ENCODE measurements at regions not wholly inside any gene's neighbourhood (a gene's known extent, or its start where the extent isn't known, plus 50 kb on each side); places are given as distances from the start of the nearest gene placed in this dataset.

GRCh38 chr3:13690636-13691035 is 141.7 kb downstream of the FBLN2 start:
- no peak overlapping the region for H3K4me2 ChIP-seq (ENCODE audit: insufficient read depth, insufficient read length, low read length)
- H2AK5ac ChIP-seq (ENCODE audit: insufficient read length, low read length), result no peak overlapping the region
- no peak overlapping the region for H3K4me3 Mint-ChIP-seq

More at GRCh38 chr3:13690636-13691035, 141.7 kb downstream of the FBLN2 start:
- Histone ChIP-seq H3K9ac (ENCODE audit: extremely low read depth, insufficient read length, low read length) (no peak overlapping the region), H3K56ac (ENCODE audit: insufficient read length, low read depth, low read length) (no peak overlapping the region), H3K4me1 (ENCODE audit: insufficient read depth, low read length) (no peaks in the 10 kb centered on the region), H2BK5ac (ENCODE audit: insufficient read length, low read length) (no peak overlapping the region), H3K27me3 (ENCODE audit: insufficient read depth, low read length) (no peaks in the 10 kb centered on the region), H3K79me2 (ENCODE audit: insufficient read depth, low read length) (no peaks in the 10 kb centered on the region), H3K27ac (ENCODE audit: insufficient read length, low read depth, low read length) (no peak overlapping the region), H2AFZ (ENCODE audit: low read length) (no peak overlapping the region), H3K4ac (ENCODE audit: low read depth, low read length) (no peak overlapping the region), H4K5ac (ENCODE audit: insufficient read length, low read depth, low read length) (no peak overlapping the region), H2BK20ac (ENCODE audit: low read depth, low read length, poor library complexity, severe bottlenecking) (no peak overlapping the region), H3K23ac (ENCODE audit: insufficient read length, low read depth, low read length) (no peak overlapping the region), H4K20me1 (ENCODE audit: control insufficient read depth, insufficient read depth, insufficient read length) (no peaks in the 10 kb centered on the region), H4K8ac (replicated peaks; ENCODE audit: insufficient read length, low read depth, low read length) (no peak overlapping the region), H3K9me3 (ENCODE audit: control insufficient read depth, low read depth, low read length) (no peaks in the 10 kb centered on the region), H2BK15ac (ENCODE audit: low read depth, low read length) (no peak overlapping the region), H3K14ac (ENCODE audit: insufficient read depth, low read length) (no peak overlapping the region), H2BK120ac (ENCODE audit: low read depth, low read length, poor library complexity, severe bottlenecking) (no peak overlapping the region), H3K23me2 (ENCODE audit: insufficient read length, low read depth, low read length, poor library complexity, severe bottlenecking) (no peaks in the 10 kb centered on the region), H3K18ac (ENCODE audit: insufficient read length, low read depth, low read length) (no peak overlapping the region), H2BK12ac (ENCODE audit: insufficient read length, low read depth, low read length) (no peak overlapping the region), H3K79me1 (ENCODE audit: insufficient read depth, low read depth, low read length, poor library complexity, severe bottlenecking) (no peaks in the 10 kb centered on the region), H3T11ph (ENCODE audit: low read length) (no peak overlapping the region), H4K91ac (ENCODE audit: insufficient read length, low read depth, low read length) (no peak overlapping the region)
- Mint-ChIP-seq H3K27me3 (ENCODE audit: low read depth) (peaks cover 11% of the 10 kb centered on the region), H3K36me3 (ENCODE audit: insufficient read depth in 1 of 3, low read depth in 3 of 3) (no peaks in the 10 kb centered on the region; a peak in 1 of 7 replicates), H3K27ac (no peak overlapping the region), H3K9me3 (no peaks in the 10 kb centered on the region; a peak in 1 of 5 replicates), H3K4me1 (peaks cover 18 to 24% of the 10 kb centered on the region in 2 experiments)
- TF ChIP-seq, protein P1, sequence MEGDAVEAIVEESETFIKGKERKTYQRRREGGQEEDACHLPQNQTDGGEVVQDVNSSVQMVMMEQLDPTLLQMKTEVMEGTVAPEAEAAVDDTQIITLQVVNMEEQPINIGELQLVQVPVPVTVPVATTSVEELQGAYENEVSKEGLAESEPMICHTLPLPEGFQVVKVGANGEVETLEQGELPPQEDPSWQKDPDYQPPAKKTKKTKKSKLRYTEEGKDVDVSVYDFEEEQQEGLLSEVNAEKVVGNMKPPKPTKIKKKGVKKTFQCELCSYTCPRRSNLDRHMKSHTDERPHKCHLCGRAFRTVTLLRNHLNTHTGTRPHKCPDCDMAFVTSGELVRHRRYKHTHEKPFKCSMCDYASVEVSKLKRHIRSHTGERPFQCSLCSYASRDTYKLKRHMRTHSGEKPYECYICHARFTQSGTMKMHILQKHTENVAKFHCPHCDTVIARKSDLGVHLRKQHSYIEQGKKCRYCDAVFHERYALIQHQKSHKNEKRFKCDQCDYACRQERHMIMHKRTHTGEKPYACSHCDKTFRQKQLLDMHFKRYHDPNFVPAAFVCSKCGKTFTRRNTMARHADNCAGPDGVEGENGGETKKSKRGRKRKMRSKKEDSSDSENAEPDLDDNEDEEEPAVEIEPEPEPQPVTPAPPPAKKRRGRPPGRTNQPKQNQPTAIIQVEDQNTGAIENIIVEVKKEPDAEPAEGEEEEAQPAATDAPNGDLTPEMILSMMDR (conservative IDR thresholded peaks at IDR 0.05), result no peak
- no CpG with 5 or more reads among the region's 2 CpGs for WGBS (ENCODE audit: extremely low coverage, insufficient read length, low lambda C conversion rate)
- no peak for DNase-seq

All from H9 (cell line).